SU-DHL-6 (cell line): ENCODE measurements at regions not wholly inside any gene's neighbourhood (a gene's known extent, or its start where the extent isn't known, plus 50 kb on each side); places are given as distances from the start of the nearest gene placed in this dataset.

Experiments used
- H2AFZ ChIP-seq: fragments of 200-600 bp; sonication (generic); 2 replicates; pipeline ENCODE4 v1.6.1; 2014; ENCODE audit warnings: low read depth, mild to moderate bottlenecking, moderate library complexity, mixed read lengths, antibody characterized with exemption, low read length; ENCODE audit not compliant: severe bottlenecking
- H3F3A ChIP-seq: fragments of 200-600 bp; shearing (Covaris generic); 2 replicates; pipeline ENCODE4 v1.6.0; 2016; ENCODE audit warnings: antibody characterized with exemption, mild to moderate bottlenecking; ENCODE audit not compliant: insufficient read depth
- H3K27ac ChIP-seq: fragments of 200-600 bp; sonication (generic); 2 replicates; pipeline ENCODE4 v1.5.1; 2016; ENCODE audit warnings: low read depth, mild to moderate bottlenecking, low read length, moderate library complexity, mixed read lengths
- H3K27me3 ChIP-seq: fragments of 200-600 bp; sonication (generic), shearing (Covaris generic); 2 replicates; pipeline ENCODE4 v1.6.0; 2014; ENCODE audit warnings: mild to moderate bottlenecking, low read length
- H3K36me3 ChIP-seq: fragments of 200-600 bp; sonication (generic); 2 replicates; pipeline ENCODE4 v1.6.1; 2014; ENCODE audit warnings: mild to moderate bottlenecking, low read length, mixed read lengths
- H3K4me2 ChIP-seq: fragments of 300-600, 200-600 bp; shearing (Covaris generic), sonication (generic); 2 replicates; pipeline ENCODE4 v1.6.0; 2014; ENCODE audit warnings: low read length, low read depth, mild to moderate bottlenecking; ENCODE audit not compliant: poor library complexity, severe bottlenecking
- H3K4me3 ChIP-seq: fragments of 200-600 bp; sonication (generic); 2 replicates; pipeline ENCODE4 v1.5.1; 2014; ENCODE audit warnings: antibody characterized with exemption, low read length, mild to moderate bottlenecking, mixed read lengths; ENCODE audit not compliant: insufficient read depth, poor library complexity, severe bottlenecking
- H3K79me2 ChIP-seq: fragments of 200-600 bp; sonication (generic); 2 replicates; pipeline ENCODE4 v1.6.1; 2014; ENCODE audit warnings: mild to moderate bottlenecking, low read length, moderate library complexity; ENCODE audit not compliant: insufficient read depth
- H3K9ac ChIP-seq: fragments of 200-600 bp; sonication (generic); 2 replicates; pipeline ENCODE4 v1.7.0; 2014; ENCODE audit warnings: mild to moderate bottlenecking, low read length
- H3K9me2 ChIP-seq: fragments of 200-600 bp; sonication (generic); replicated peaks from 2 replicates; pipeline ENCODE4 v1.6.1; 2014; ENCODE audit warnings: low read length; ENCODE audit not compliant: insufficient read depth
- H3K9me3 ChIP-seq: fragments of 200-600 bp; sonication (generic); 2 replicates; pipeline ENCODE4 v1.6.1; 2014; ENCODE audit warnings: low read length, mixed read lengths; ENCODE audit not compliant: insufficient read depth
- H4K20me1 ChIP-seq: fragments of 200-600 bp; sonication (generic); 2 replicates; pipeline ENCODE4 v1.6.1; 2014; ENCODE audit warnings: low read depth, mild to moderate bottlenecking, antibody characterized with exemption, low read length, moderate library complexity, mixed read lengths
- CTCF ChIP-seq: fragments of 200-600 bp; sonication (generic); IDR thresholded peaks from one replicate; pipeline ENCODE4 v1.5.1; 2017; ENCODE audit warnings: antibody characterized with exemption, mild to moderate bottlenecking, low read length, moderate library complexity; ENCODE audit not compliant: insufficient read depth, poor library complexity, severe bottlenecking
- EZH2phosphoT487 ChIP-seq: fragments of 200-600 bp; sonication (generic), shearing (Covaris generic); conservative IDR thresholded peaks from 2 replicates; pipeline ENCODE4 v1.6.1; 2018; ENCODE audit warnings: mild to moderate bottlenecking, antibody characterized with exemption, low read length, moderate library complexity, mixed read lengths

GRCh38 chr21:14720237-14720636 lies 174.1 kb upstream of the SAMSN1 start:
- Histone ChIP-seq H3K27ac (no peak overlapping the region), H3K4me3 (no peak overlapping the region), H2AFZ (no peak overlapping the region), H3K27me3 (no peaks in the 10 kb centered on the region), H3K9ac (no peak overlapping the region), H3K9me3 (no peaks in the 10 kb centered on the region), H4K20me1 (no peaks in the 10 kb centered on the region), H3K79me2 (no peaks in the 10 kb centered on the region), H3K4me2 (no peak overlapping the region), H3F3A (no peaks in the 10 kb centered on the region), H3K9me2 (no peaks in the 10 kb centered on the region), H3K36me3 (no peaks in the 10 kb centered on the region)
- TF ChIP-seq CTCF (no peak), EZH2phosphoT487 (no peak)

- TF ChIP-seq EZH2phosphoT487 (no peak), CTCF (no peak)
- H3K79me2 ChIP-seq = no peaks in the 10 kb centered on the region
- H4K20me1 ChIP-seq = no peaks in the 10 kb centered on the region
- H3K9ac ChIP-seq = no peak overlapping the region
- H2AFZ ChIP-seq = no peak overlapping the region
- no peak overlapping the region for H3K4me3 ChIP-seq
- no peaks in the 10 kb centered on the region for H3K27me3 ChIP-seq
- no peak overlapping the region for H3K4me2 ChIP-seq
- H3K9me3 ChIP-seq = no peaks in the 10 kb centered on the region
- H3K36me3 ChIP-seq = no peaks in the 10 kb centered on the region
- H3F3A ChIP-seq = no peaks in the 10 kb centered on the region
- no peaks in the 10 kb centered on the region for H3K9me2 ChIP-seq
- H3K27ac ChIP-seq = no peak overlapping the region
Observed at GRCh38 chr21:14718951-14719350, 172.8 kb upstream of the SAMSN1 start.

GRCh38 chr21:14716761-14717396 lies 170.8 kb upstream of the SAMSN1 start:
- H3K9me3 ChIP-seq = peaks cover 8% of the 10 kb centered on the region; the same call in 1 of the 2 replicates
- H3K36me3 ChIP-seq = 0 out of 2 replicates have a peak, but pooled peaks cover 5% of the 10 kb centered on the region

More at GRCh38 chr21:14716761-14717396, 170.8 kb upstream of the SAMSN1 start:
- H3K4me2 ChIP-seq = no peak overlapping the region
- H3K27me3 ChIP-seq = no peaks in the 10 kb centered on the region
- H3K79me2 ChIP-seq = no peaks in the 10 kb centered on the region
- H3F3A ChIP-seq = no peaks in the 10 kb centered on the region
- TF ChIP-seq EZH2phosphoT487 (no peak), CTCF (no peak)
- H3K4me3 ChIP-seq = no peak overlapping the region
- no peaks in the 10 kb centered on the region for H4K20me1 ChIP-seq
- H3K9me2 ChIP-seq = no peaks in the 10 kb centered on the region
- H3K9ac ChIP-seq = no peak overlapping the region
- H3K27ac ChIP-seq = no peak overlapping the region
- no peak overlapping the region for H2AFZ ChIP-seq
